ENCODE measurements at regions not wholly inside any gene's neighbourhood (a gene's known extent, or its start where the extent isn't known, plus 50 kb on each side); places are given as distances from the start of the nearest gene placed in this dataset.
"Not testable (repeated sequence)": the region's sequence is repeated elsewhere in the genome, so short reads cannot be mapped to it uniquely, and the experiment has no call there.

GRCh38 chr1:149665528-149665927 lies 81.9 kb downstream of the PPIAL4C start:
- H3K4me1 ChIP-seq (replicated peaks); H3K9me3 ChIP-seq; H3K4me3 ChIP-seq; DNase-seq (ENCODE audit: low spot score); intact Hi-C loops (cut with DNase I); H3K27me3 ChIP-seq (replicated peaks; ENCODE audit: insufficient read depth); H3K36me3 ChIP-seq; H3K27ac ChIP-seq: not testable (repeated sequence)
- WGBS: 91% methylated on average over 2 of the region's 2 CpGs

- DNase-seq (ENCODE audit: low spot score); intact Hi-C loops (cut with DNase I); H3K4me1 ChIP-seq (replicated peaks): not testable (repeated sequence)
Measured at GRCh38 chr1:149673231-149673909, 89.7 kb downstream of the PPIAL4C start.

GRCh38 chr1:149674921-149675320 lies 91.3 kb downstream of the PPIAL4C start:
- H3K36me3 ChIP-seq; H3K4me1 ChIP-seq (replicated peaks); H3K27me3 ChIP-seq (replicated peaks; ENCODE audit: insufficient read depth); DNase-seq (ENCODE audit: low spot score); H3K27ac ChIP-seq; H3K9me3 ChIP-seq; H3K4me3 ChIP-seq; intact Hi-C loops (cut with DNase I): not testable (repeated sequence)
- WGBS: 93% methylated on average over 23 of the region's 23 CpGs

More at GRCh38 chr1:149673231-149673909, 89.7 kb downstream of the PPIAL4C start:
- not testable (repeated sequence) for H3K4me3 ChIP-seq; H3K27ac ChIP-seq; H3K9me3 ChIP-seq; H3K36me3 ChIP-seq; H3K27me3 ChIP-seq (replicated peaks; ENCODE audit: insufficient read depth)
- WGBS: 54% methylated on average over 4 of the region's 4 CpGs

GRCh38 chr1:149677359-149677758 lies 93.7 kb downstream of the PPIAL4C start:
- 76% methylated on average over 5 of the region's 5 CpGs for WGBS
- intact Hi-C loops (cut with DNase I); H3K27me3 ChIP-seq (replicated peaks; ENCODE audit: insufficient read depth); H3K4me3 ChIP-seq; H3K9me3 ChIP-seq; DNase-seq (ENCODE audit: low spot score); H3K27ac ChIP-seq; H3K4me1 ChIP-seq (replicated peaks); H3K36me3 ChIP-seq: not testable (repeated sequence)

- H3K27ac ChIP-seq; H3K9me3 ChIP-seq; intact Hi-C loops (cut with DNase I); DNase-seq (ENCODE audit: low spot score); H3K4me1 ChIP-seq (replicated peaks); H3K4me3 ChIP-seq; H3K36me3 ChIP-seq; H3K27me3 ChIP-seq (replicated peaks; ENCODE audit: insufficient read depth): not testable (repeated sequence)
- WGBS: 100% methylated on average over 1 of the region's 3 CpGs
Measured at GRCh38 chr1:149686593-149687238, 95.8 kb upstream of the FCGR1A start.

- H3K27ac ChIP-seq; DNase-seq (ENCODE audit: low spot score); H3K27me3 ChIP-seq (replicated peaks; ENCODE audit: insufficient read depth); H3K36me3 ChIP-seq; H3K4me1 ChIP-seq (replicated peaks); H3K4me3 ChIP-seq; H3K9me3 ChIP-seq; intact Hi-C loops (cut with DNase I): not testable (repeated sequence)
- 93% methylated on average over 4 of the region's 6 CpGs for WGBS
Measured at GRCh38 chr1:149691399-149691798, 91.1 kb upstream of the FCGR1A start.

- DNase-seq (ENCODE audit: low spot score); H3K27ac ChIP-seq; H3K4me3 ChIP-seq; H3K4me1 ChIP-seq (replicated peaks); H3K36me3 ChIP-seq; intact Hi-C loops (cut with DNase I); H3K27me3 ChIP-seq (replicated peaks; ENCODE audit: insufficient read depth); H3K9me3 ChIP-seq: not testable (repeated sequence)
- WGBS: 92% methylated on average over 10 of the region's 17 CpGs
Measured at GRCh38 chr1:149692804-149693539, 89.5 kb upstream of the FCGR1A start.

GRCh38 chr1:149695066-149695465 lies 87.4 kb upstream of the FCGR1A start:
- H3K27ac ChIP-seq; H3K36me3 ChIP-seq; H3K4me1 ChIP-seq (replicated peaks); H3K27me3 ChIP-seq (replicated peaks; ENCODE audit: insufficient read depth); H3K4me3 ChIP-seq; H3K9me3 ChIP-seq; DNase-seq (ENCODE audit: low spot score); intact Hi-C loops (cut with DNase I): not testable (repeated sequence)
- WGBS: 75% methylated on average over 2 of the region's 3 CpGs

- H3K4me3 ChIP-seq; H3K9me3 ChIP-seq; H3K36me3 ChIP-seq; H3K4me1 ChIP-seq (replicated peaks); H3K27me3 ChIP-seq (replicated peaks; ENCODE audit: insufficient read depth); intact Hi-C loops (cut with DNase I); DNase-seq (ENCODE audit: low spot score); H3K27ac ChIP-seq: not testable (repeated sequence)
- 0% methylated on average over 3 of the region's 24 CpGs for whole genome bisulfite sequencing
Measured at GRCh38 chr1:149700220-149700619, 82.3 kb upstream of the FCGR1A start.

- H3K36me3 ChIP-seq; intact Hi-C loops (cut with DNase I); H3K4me3 ChIP-seq; DNase-seq (ENCODE audit: low spot score); H3K9me3 ChIP-seq; H3K4me1 ChIP-seq (replicated peaks); H3K27me3 ChIP-seq (replicated peaks; ENCODE audit: insufficient read depth); H3K27ac ChIP-seq: not testable (repeated sequence)
- WGBS: no CpG with 5 or more reads among the region's 58 CpGs
Measured at GRCh38 chr1:149700677-149701567, 81.6 kb upstream of the FCGR1A start.

GRCh38 chr1:149708192-149708853 lies 74.2 kb upstream of the FCGR1A start:
- H3K27me3 ChIP-seq (replicated peaks; ENCODE audit: insufficient read depth); intact Hi-C loops (cut with DNase I); H3K27ac ChIP-seq; H3K4me1 ChIP-seq (replicated peaks); H3K4me3 ChIP-seq; H3K9me3 ChIP-seq; H3K36me3 ChIP-seq: not testable (repeated sequence)
- DNase-seq (ENCODE audit: low spot score): peak; percentile 5
- 17% methylated on average over 12 of the region's 22 CpGs for WGBS
